Activated CD8-positive, alpha-beta memory T cell treated with anti-CD3 and anti-CD28 coated beads, Interleukin-2, amount 50 U/mL, for 1 hour (primary cell): ENCODE measurements at regions not wholly inside any gene's neighbourhood (a gene's known extent, or its start where the extent isn't known, plus 50 kb on each side); places are given as distances from the start of the nearest gene placed in this dataset.
A peak's percentile ranks its signal among the peaks of the same experiment; 100 is the strongest.

Source experiments
- DNase-seq: peaks from one replicate; pipeline ENCODE4 v3.0.0-alpha.2; 2020; ENCODE audit errors: extremely low read depth

DNA sequence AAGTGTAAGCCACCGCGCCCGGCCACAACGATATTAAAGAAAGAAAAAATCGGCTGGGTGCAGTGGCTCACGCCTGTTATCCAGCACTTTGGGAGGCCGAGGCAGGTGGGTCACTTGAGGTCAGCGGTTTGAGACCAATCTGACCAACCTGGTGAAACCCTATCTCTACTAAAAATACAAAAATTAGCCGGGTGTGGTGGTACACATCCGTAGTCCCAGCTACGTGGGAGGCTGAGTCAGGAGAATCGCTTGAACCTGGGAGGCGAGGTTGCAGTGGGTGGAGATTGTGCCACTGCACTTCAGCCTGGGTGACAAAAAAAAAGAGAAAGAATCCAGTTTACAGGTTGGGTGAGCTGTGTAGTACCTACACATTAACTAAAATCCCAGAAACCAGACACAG, 99.9 kb upstream of the CACNA1A start:
- no peak for DNase-seq

- no peak for DNase-seq
Observed at GRCh38 chr19:13604902-13605586, 98.8 kb upstream of the CACNA1A start.

DNA sequence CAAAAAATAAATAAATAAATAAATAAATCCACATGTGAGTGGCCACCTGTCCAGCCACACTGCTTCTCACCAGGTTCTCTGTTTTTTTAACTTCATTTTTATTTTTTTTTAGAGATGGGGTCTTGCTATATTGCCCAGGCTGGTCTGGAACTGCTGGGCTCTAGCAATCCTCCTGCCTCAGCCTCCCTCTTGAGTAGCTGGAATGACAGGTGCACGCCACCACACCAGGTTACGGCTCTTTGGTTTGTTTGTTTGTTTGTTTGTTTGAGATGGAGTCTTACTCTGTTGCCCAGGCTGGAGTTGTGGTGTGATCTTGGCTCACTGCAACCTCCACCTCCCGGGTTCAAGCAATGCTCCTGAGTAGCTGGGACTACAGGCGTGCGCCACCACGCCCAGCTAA, 94.5 kb upstream of the CACNA1A start:
- DNase-seq: no peak

- no peak for DNase-seq
Observed at GRCh38 chr19:13600091-13600490, 93.8 kb upstream of the CACNA1A start.

DNA sequence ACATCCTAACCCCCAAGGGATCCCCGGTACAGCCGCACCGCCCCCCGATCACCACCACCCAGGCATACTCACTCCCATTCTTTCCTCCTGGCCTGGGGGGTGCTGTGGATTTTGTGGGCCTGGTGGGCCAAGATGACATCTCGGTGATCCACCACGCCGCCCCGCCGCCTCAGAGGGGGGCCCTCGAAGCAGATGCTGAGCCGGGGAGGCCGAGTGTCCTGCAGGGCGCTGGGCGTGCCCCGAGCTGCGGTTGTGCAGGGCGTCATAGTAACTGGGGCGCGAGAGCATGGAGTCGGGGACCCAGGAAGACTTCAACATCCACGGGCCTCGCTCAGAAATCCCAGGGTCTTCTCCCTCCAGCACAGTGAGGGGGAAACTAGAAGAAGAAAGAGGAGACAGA, 93.4 kb upstream of the CACNA1A start:
- DNase-seq: no peak

- no peak for DNase-seq
Observed at GRCh38 chr19:13598098-13598497, 91.8 kb upstream of the CACNA1A start.

DNA sequence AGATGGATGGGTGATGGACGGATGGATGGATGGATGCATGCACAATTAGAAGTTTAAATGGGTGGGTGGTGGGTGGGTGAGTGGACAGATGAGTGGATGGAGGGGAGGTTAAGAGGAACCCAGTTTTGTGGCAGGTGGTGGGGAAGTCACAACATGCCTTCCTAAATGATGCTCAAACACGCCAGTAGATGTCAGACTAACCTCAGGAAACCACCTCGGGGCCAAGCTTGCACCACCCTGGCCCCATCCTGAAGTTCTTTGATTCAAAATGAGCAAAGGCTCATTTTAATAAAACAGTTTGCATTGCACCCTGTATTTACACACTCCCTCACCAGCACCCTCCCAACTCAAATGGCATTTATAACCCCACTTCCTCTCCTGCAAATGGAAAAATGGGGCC, 91.4 kb upstream of the CACNA1A start:
- peak; percentile 12 for DNase-seq

GRCh38 chr19:13588957-13589833, 82.9 kb upstream of the CACNA1A start:
- peak; percentile 12 for DNase-seq

- no peak for DNase-seq
Observed at GRCh38 chr19:13585512-13585911, 79.2 kb upstream of the CACNA1A start.

DNA sequence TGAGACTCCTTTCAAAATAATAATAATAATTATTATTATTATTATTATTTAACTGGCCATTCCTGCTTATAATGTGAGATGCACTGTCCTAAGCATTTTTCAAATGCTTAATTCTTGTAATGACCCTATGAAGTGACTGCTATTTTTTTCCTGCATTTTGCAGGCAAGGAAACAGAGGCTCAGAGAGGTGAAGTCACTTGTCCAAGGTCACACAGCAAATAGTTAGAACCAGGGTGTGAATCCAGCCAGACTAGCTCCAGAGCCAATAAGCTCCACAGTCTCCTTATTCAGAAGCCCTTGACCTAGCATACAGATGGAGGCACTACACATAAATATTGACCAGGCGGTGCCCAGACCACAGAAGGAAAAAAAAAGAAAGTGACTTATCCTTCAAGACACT, 77.5 kb upstream of the CACNA1A start:
- no peak for DNase-seq

DNA sequence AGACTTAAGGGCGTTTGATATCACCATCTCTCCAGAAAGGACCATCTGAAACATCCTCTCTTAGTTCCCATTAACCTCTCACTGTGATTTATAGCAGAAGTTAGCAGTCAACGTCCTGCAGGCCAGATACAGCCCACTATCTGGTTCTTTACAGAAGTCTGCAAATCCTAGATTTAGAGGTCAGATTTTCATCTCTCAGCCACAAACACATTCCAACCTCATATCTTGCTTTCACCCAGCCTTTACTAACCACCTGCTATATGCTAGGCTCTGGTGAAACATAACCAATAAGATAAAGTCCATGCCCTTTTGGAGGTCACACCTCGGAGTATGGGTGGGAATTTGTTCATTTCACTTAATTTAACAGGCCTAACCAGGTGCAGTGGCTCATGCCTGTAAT, 76.8 kb upstream of the CACNA1A start:
- no peak for DNase-seq

DNA sequence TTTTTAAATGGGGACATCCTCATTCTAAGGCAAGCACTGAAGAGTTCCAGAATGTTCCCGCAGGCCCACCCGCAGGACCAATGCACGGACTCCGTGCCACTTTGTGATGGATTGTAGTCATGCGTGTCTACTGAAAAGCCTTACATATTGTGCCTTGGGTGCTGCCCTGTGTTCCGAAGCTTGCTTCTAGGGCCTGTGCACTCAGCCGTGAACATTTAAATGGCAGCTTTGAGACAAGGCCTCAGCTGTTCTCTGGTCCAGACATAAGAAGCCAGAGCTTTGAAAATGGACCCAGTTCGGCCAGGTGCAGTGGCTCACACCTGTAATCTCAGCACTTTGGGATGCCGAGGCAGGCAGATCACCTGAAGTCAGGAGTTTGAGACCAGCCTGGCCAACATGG, 75.3 kb upstream of the CACNA1A start:
- no peak for DNase-seq

DNA sequence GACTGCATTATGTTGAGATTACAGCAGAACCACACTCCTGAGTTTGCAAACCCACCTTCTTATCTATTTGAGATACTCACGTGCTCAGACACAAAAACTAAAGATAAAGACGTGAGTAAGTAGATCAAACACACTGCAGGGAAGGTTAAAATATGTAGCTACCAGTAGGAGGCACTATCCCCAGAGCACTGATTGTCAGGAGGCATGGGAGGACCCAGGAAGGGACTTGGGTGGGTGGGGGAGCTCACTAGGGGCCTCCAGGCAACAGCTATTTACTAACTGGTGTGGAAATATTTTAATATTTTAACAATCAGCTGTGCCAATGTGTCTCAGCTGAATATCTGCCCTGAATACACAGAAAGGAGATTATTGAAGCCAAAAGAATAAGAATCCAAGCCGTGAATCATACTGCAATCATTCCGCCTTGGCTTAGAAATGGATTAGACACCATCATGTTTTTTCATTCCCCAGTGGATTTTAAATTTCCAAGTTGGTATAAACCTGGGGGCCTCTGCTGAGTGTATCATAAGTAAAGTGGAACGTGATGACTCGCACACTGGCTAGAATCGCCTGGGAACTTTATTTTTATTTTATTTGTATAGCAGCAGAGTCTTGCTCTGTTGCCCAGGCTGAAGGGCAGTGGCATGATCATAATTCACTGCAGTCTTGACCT, 73.2 kb upstream of the CACNA1A start:
- no peak for DNase-seq

- DNase-seq: no peak
Observed at GRCh38 chr19:13576726-13577125, 70.4 kb upstream of the CACNA1A start.

DNA sequence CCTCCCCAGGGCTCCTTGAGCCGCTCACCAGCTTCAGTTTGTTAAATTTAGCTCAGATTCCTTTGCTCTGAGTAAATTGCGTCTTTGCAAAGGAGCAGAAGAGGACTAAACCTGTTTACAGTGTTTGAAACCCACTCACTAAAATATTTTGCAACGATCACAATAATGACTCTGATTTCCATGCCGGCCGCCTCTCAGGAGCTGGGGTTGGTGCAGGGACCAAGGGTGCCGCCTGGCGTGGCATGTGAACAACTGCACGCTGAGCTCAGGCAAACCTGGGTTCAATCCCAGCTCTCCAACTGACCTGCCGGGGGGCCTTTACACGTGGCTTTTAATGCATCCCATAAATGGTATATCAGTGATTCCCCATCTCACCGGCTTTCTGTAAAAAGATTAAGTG, 68.7 kb upstream of the CACNA1A start:
- DNase-seq: no peak

DNA sequence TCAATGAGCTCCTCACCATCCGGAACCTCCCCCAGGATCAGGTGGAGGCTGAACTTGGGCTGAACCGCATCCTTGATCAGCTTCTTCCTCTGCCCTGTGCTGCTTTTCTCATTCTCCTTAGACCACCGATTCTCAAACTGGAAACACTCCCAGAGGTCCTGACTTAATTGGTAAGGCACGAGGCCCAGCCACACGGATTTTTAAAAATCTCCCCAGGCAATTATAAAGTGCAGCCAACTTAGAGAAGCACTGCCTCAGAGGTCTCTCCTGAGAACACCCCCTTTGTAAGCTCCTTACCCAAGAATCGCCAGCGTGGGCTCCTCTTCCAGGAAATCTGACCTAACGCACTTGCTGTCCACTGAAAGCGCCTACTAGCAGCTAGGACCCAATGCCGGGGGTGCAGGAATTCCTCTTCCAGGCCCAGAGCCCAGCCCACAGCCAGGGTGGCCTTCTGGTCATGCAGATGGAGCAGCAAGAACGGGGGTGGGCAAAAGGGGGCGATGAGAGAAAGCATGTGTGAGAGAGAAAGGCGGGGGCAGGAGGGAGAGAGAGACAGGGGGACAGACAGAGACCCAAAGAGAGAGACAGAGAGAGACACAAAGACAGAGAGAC, 66.9 kb upstream of the CACNA1A start:
- no peak for DNase-seq

DNA sequence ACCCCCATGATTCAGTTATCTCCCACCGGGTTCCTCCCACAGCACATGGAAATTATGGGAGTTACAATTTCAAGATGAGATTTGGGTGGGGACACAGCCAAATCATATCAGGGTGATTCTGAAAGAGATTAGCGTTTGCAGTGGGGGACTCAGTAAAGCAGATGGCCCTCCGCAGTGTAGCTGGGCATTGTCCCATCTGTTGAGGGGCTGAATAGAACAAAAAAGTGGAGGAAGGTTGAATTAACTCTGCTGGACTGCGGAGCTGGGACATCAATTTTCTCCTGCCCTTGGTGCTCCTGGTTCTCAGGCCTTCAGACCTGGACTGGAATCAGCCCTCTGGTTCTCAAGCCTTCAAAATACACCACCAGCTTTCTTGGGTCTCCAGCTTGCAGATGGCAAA, 55.2 kb upstream of the CACNA1A start:
- no peak for DNase-seq

DNA sequence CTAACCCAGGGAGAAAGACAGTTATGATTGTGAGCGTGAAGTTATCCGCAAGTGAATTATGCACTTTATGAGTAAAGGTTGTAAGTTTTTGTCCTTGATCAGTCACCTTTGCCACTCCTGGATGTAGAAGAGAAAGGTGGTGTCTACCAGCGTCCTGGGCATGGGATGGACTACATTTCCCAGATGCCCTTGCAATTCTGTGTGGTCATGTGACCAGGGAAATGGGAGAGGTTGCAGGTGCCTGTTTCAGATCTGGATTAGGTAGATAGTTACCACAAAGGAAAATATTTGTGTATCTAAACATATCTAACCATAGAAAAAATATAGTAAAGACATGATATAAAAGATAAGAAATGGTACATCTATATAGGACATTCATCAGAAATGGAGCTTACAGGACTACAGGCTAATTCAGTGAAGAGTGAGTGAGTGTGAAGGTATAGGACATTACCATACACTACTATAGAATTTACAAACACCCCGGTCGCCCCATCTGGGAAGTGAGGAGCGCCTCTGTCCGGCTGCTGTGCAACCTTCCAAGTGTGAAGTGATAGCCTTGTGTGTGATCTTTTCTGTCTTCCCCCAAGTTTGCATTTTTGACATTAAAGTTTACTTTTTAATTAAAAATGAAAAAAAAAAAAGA, 51.6 kb upstream of the CACNA1A start:
- DNase-seq: no peak

- no peak for DNase-seq
Observed at GRCh38 chr19:13556552-13556951, 50.3 kb upstream of the CACNA1A start.
